HepG2 (cell line): ENCODE measurements at regions not wholly inside any gene's neighbourhood (a gene's known extent, or its start where the extent isn't known, plus 50 kb on each side); places are given as distances from the start of the nearest gene placed in this dataset.
A peak's percentile ranks its signal among the peaks of the same experiment; 100 is the strongest.

Experiments used
- DPF2 ChIP-seq: sonication (generic); formaldehyde crosslinking; IDR thresholded peaks from 2 replicates; pipeline ENCODE4 v1.4.0; 2020; ENCODE audit warnings: mild to moderate bottlenecking, low read depth, missing genetic modification reagents, borderline replicate concordance
- GATA4 ChIP-seq: sonication (generic); IDR thresholded peaks from 2 replicates; pipeline ENCODE4 v1.6.1; 2016; ENCODE audit warnings: antibody characterized with exemption, low read depth, borderline replicate concordance
- HOXA3 ChIP-seq: sonication (generic); formaldehyde crosslinking; IDR thresholded peaks from 2 replicates; pipeline ENCODE4 v1.5.0; 2020; ENCODE audit warnings: missing genetic modification reagents
- IKZF4 ChIP-seq: sonication (generic); formaldehyde crosslinking; IDR thresholded peaks from 2 replicates; pipeline ENCODE4 v1.5.1; 2020; ENCODE audit warnings: borderline replicate concordance, mild to moderate bottlenecking, low read depth, missing genetic modification reagents; ENCODE audit errors: not compliant biosample characterization
- MIER2 ChIP-seq: IDR thresholded peaks from 2 replicates; pipeline ENCODE4 v1.6.1; 2016; ENCODE audit warnings: missing biosample characterization, missing genetic modification reagents
- PRDM4 ChIP-seq: sonication (generic); formaldehyde crosslinking; IDR thresholded peaks from 2 replicates; pipeline ENCODE4 v1.9.0; 2021; ENCODE audit warnings: missing genetic modification reagents, borderline replicate concordance
- RAD21 ChIP-seq: fragments of 450-650 bp; formaldehyde crosslinking; IDR thresholded peaks from 2 replicates; pipeline ENCODE4 v1.5.0; 2020; ENCODE audit warnings: mild to moderate bottlenecking
- SYNCRIP ChIP-seq: fragments of 200-400 bp; formaldehyde crosslinking; IDR thresholded peaks from 2 replicates; pipeline ENCODE4 v1.6.1; 2018; ENCODE audit warnings: mild to moderate bottlenecking, low read depth, low read length; ENCODE audit not compliant: insufficient read depth
- WIZ ChIP-seq: sonication (generic); formaldehyde crosslinking; IDR thresholded peaks from 2 replicates; pipeline ENCODE4 v1.5.1; 2020; ENCODE audit warnings: mild to moderate bottlenecking, missing genetic modification reagents
- ZFP91 ChIP-seq: sonication (generic); formaldehyde crosslinking; IDR thresholded peaks from 2 replicates; pipeline ENCODE4 v1.9.0; 2022; ENCODE audit warnings: missing genetic modification reagents, mild to moderate bottlenecking, borderline replicate concordance
- ZNF121 ChIP-seq: sonication (generic); formaldehyde crosslinking; IDR thresholded peaks from 2 replicates; pipeline ENCODE4 v1.5.0; 2020; ENCODE audit warnings: mild to moderate bottlenecking, missing genetic modification reagents
- ZNF431 ChIP-seq: sonication (generic); formaldehyde crosslinking; IDR thresholded peaks from 2 replicates; pipeline ENCODE4 v1.9.0; 2022; ENCODE audit warnings: missing genetic modification reagents, low read depth, mild to moderate bottlenecking, borderline replicate concordance
- ZSCAN5A ChIP-seq: sonication (generic); formaldehyde crosslinking; IDR thresholded peaks from 2 replicates; pipeline ENCODE4 v1.8.0; 2022; ENCODE audit warnings: mild to moderate bottlenecking, missing genetic modification reagents, borderline replicate concordance
- TF ChIP-seq, protein P1 (sequence below): IDR thresholded peaks from 2 replicates; pipeline ENCODE4 v1.6.1; 2016; ENCODE audit warnings: missing compliant biosample characterization, missing genetic modification reagents, borderline replicate concordance
- TF ChIP-seq, protein P2 (sequence below): sonication (generic); formaldehyde crosslinking; IDR thresholded peaks from 2 replicates; pipeline ENCODE4 v1.5.1; 2020; ENCODE audit warnings: mild to moderate bottlenecking, missing genetic modification reagents, borderline replicate concordance

DNA sequence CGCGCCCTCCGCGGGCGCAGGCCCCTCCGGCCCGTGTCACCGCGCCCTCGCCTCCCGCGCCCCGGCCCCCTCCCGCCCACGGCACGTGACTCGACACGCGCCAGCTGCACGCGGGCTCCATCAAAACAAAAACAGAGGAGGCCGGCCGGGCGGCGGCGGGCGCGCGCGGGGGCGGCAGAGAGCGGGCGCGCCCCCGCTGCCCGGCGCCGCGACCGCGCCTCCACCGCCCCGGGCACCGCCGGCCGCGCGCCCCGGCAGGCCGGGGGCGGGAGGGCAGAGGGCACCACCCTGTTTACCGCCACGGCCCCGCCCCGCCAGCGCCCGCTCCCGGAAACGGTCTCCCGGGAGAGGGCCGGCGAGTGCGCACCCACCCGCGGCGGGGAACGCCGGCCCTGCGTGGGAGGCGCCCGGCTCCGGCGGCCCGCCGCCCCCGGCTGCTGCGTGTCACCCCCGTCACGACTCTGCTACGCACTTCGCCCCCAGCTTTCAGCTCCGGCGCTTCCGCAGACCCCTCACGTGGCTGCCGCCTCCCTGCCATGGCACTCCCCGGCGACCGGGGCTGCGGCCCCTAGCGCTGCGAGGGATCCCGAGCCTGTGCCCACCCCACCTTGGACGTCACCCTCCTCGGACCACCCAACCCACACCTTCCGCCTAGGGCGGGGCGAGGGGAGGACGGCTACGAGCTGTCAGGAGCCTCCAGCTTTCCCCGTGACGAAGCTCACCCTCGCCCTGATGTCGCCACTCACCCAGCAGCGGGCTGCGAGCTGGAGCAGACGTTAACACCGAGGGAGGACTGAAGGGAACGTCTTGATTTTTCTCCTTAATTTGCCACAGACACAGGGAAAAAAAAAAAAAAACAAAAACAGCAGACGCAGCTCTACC is 221.6 kb upstream of the MKLN1 start (continued):
- no peak for TF ChIP-seq DPF2 (CRISPR knock-in tag)
- TF ChIP-seq, protein P1, sequence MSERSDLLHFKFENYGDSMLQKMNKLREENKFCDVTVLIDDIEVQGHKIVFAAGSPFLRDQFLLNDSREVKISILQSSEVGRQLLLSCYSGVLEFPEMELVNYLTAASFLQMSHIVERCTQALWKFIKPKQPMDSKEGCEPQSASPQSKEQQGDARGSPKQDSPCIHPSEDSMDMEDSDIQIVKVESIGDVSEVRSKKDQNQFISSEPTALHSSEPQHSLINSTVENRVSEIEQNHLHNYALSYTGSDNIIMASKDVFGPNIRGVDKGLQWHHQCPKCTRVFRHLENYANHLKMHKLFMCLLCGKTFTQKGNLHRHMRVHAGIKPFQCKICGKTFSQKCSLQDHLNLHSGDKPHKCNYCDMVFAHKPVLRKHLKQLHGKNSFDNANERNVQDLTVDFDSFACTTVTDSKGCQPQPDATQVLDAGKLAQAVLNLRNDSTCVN (CRISPR knock-in tag): no peak; the same call in 1 of the 2 replicates
- 0 out of 2 replicates have a peak, but pooled peaks have one; percentile 55 for TF ChIP-seq HOXA3
- TF ChIP-seq SYNCRIP: no peak
- TF ChIP-seq MIER2 (CRISPR knock-in tag): no peak
- no peak for TF ChIP-seq ZSCAN5A
- TF ChIP-seq ZFP91 (CRISPR knock-in tag): peak; percentile 78
- TF ChIP-seq, protein P2, sequence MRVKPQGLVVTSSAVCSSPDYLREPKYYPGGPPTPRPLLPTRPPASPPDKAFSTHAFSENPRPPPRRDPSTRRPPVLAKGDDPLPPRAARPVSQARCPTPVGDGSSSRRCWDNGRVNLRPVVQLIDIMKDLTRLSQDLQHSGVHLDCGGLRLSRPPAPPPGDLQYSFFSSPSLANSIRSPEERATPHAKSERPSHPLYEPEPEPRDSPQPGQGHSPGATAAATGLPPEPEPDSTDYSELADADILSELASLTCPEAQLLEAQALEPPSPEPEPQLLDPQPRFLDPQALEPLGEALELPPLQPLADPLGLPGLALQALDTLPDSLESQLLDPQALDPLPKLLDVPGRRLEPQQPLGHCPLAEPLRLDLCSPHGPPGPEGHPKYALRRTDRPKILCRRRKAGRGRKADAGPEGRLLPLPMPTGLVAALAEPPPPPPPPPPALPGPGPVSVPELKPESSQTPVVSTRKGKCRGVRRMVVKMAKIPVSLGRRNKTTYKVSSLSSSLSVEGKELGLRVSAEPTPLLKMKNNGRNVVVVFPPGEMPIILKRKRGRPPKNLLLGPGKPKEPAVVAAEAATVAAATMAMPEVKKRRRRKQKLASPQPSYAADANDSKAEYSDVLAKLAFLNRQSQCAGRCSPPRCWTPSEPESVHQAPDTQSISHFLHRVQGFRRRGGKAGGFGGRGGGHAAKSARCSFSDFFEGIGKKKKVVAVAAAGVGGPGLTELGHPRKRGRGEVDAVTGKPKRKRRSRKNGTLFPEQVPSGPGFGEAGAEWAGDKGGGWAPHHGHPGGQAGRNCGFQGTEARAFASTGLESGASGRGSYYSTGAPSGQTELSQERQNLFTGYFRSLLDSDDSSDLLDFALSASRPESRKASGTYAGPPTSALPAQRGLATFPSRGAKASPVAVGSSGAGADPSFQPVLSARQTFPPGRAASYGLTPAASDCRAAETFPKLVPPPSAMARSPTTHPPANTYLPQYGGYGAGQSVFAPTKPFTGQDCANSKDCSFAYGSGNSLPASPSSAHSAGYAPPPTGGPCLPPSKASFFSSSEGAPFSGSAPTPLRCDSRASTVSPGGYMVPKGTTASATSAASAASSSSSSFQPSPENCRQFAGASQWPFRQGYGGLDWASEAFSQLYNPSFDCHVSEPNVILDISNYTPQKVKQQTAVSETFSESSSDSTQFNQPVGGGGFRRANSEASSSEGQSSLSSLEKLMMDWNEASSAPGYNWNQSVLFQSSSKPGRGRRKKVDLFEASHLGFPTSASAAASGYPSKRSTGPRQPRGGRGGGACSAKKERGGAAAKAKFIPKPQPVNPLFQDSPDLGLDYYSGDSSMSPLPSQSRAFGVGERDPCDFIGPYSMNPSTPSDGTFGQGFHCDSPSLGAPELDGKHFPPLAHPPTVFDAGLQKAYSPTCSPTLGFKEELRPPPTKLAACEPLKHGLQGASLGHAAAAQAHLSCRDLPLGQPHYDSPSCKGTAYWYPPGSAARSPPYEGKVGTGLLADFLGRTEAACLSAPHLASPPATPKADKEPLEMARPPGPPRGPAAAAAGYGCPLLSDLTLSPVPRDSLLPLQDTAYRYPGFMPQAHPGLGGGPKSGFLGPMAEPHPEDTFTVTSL: no peak; the same call in 1 of the 2 replicates
- no peak for TF ChIP-seq WIZ
- 0 out of 2 replicates have a peak, but pooled peaks have one; percentile 24 for TF ChIP-seq RAD21 (CRISPR knock-in tag)
- TF ChIP-seq GATA4: no peak
- TF ChIP-seq ZNF431 (CRISPR knock-in tag): no peak
- no peak for TF ChIP-seq IKZF4
- no peak for TF ChIP-seq ZNF121 (CRISPR knock-in tag)
- TF ChIP-seq PRDM4 (CRISPR knock-in tag): no peak
